ENCODE measurements at regions not wholly inside any gene's neighbourhood (a gene's known extent, or its start where the extent isn't known, plus 50 kb on each side); places are given as distances from the start of the nearest gene placed in this dataset.

- DNase-seq, result no peak
These were observed 292.3 kb upstream of the FSTL5 start for GRCh38 chr4:162456106-162456505.

- no peak for DNase-seq
These were observed 286.8 kb upstream of the FSTL5 start for GRCh38 chr4:162450531-162451035.

GRCh38 chr4:162443510-162443909, 279.7 kb upstream of the FSTL5 start:
- no peak for DNase-seq

GRCh38 chr4:162442128-162442527, 278.3 kb upstream of the FSTL5 start:
- no peak for DNase-seq

DNA sequence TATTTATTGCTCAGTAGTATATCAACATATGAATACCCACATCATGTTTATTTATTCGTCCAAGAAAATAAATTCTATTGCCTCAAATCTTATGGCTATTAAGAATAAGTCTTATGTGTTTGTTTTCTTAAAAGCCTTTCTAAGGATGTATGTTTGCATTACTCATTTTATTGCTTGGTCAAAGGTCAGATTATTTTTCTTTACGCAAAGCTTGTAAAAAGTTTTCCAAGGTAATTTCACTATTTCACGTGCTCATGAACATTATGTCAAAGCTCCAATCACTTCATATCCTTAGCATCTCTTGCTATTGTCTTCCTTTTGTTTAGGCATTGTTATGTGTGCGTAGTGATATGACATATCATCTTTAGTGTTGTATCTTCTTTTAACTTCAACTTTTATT, 258.5 kb upstream of the FSTL5 start:
- no peak for DNase-seq

GRCh38 chr4:162410854-162411253, 247.1 kb upstream of the FSTL5 start:
- DNase-seq, result no peak

DNA sequence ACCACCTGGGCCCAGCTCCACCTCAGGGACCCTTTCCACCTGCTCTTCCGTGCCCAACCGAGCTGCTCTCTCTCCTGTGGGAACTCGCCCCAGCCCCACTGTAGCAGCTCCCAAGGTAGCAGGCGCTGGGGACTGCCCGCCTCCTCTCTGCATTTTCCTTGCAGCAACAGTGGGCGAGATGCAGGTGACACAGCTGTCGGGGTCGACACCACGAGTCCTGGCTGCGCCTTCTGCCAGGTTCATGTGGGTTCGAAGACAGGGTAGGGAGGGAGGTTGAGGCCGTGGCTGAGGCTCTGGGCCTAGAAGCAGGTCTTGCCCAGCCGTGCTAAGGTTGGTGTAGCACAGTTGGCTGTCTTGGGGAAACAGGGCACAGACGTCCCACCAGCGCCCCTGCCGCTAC, 245.2 kb upstream of the FSTL5 start:
- no peak for DNase-seq

DNA sequence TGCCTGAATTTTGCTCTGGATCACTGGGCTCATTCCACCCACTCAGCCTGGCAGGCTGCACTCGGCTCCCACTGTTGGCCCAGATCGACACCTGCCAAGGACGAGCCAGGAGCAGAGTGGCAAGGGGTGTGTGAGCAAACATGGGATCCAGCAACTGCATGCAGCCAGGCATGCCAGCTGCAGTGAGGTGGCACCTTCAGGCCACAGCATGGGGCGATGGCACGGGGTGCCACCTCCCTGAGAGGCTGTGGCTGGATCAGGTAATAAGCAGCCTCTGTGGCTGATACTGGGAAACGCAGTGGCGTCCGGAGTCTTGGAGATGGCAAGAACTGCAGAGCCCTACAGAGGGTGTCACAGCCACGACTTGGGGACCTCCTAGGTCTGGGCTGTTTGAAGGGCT, 244.5 kb upstream of the FSTL5 start:
- DNase-seq, result peak; percentile 13

- DNase-seq, result no peak
These were observed 243.0 kb upstream of the FSTL5 start for GRCh38 chr4:162406637-162407365.

DNA sequence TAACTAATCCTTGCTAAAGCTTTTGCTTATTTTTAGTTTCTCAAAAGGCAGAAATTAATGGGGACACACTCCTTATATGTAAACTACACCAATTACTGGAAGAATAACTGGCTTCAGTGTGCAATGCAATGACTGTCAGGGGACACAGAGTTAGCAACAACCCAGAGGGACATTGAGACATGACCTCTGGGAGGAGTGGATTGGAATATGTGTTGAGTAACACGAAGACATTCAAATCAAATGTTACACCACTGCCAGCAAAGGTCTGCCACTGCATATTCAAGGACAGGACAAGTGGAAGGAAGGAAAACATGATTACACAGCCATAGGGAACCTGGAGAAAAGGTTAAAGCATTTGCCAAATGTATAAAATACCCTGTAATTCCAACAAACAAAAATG, 240.1 kb upstream of the FSTL5 start:
- DNase-seq, result no peak

- no peak for DNase-seq
These were observed 239.6 kb upstream of the FSTL5 start for GRCh38 chr4:162403419-162403818.

DNA sequence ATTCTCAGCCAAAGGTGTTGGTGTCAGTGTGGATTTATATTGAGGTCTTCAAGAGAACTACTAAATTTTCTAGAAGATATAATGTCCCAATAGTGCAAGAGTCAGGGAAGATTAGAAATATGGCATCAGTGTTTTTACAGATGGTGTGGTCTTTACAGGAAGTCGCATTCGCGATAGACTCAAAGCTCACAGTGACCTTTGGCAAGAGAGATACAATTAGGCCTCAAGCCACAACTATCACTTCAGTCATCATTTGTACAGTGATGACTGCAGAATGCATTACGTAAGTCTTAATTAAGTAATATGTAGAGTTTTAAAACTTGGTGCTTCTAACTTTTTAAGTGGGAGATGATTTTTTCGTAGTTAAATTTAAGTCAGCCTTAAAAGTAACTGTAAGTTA, 237.2 kb upstream of the FSTL5 start:
- no peak for DNase-seq

DNA sequence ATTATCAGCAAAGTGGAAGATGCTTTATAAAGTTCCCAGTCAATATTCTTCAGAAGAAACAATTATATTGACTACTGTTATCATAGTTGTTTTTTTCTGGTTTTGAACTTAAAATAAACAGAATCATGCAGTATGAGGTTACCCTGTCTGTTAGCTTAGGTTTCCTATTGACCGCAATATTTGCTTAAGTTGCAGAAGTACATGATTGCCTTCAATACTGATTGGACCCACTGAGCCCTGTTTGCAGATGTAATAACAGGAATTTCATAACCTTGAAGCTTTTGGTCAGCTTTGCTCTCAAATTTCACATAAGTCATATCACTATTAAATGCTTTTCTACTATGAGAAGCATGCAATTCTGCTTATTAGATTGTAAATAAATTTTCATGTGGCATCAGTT, 229.1 kb upstream of the FSTL5 start:
- DNase-seq, result peak; percentile 4

GRCh38 chr4:162366146-162366545, 202.3 kb upstream of the FSTL5 start:
- DNase-seq, result no peak

DNA sequence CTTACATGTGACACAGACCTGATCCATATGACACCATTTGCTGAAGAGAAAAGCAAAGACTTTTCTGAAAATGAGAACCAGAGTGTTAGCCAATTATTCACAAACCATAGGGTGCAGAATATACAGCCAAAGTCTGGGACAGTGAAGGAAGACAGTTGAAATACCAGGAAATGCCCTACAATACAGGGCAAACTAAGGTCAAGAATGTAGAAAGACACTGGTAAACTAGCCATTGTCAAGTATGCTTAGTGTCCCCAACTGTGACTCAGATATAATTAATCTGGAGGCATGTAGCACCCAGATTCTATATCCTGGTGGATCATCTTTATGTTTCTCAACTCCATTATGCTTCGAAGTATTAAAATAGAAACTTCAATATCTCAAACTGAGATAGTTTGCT, 200.9 kb upstream of the FSTL5 start:
- DNase-seq, result no peak

DNA sequence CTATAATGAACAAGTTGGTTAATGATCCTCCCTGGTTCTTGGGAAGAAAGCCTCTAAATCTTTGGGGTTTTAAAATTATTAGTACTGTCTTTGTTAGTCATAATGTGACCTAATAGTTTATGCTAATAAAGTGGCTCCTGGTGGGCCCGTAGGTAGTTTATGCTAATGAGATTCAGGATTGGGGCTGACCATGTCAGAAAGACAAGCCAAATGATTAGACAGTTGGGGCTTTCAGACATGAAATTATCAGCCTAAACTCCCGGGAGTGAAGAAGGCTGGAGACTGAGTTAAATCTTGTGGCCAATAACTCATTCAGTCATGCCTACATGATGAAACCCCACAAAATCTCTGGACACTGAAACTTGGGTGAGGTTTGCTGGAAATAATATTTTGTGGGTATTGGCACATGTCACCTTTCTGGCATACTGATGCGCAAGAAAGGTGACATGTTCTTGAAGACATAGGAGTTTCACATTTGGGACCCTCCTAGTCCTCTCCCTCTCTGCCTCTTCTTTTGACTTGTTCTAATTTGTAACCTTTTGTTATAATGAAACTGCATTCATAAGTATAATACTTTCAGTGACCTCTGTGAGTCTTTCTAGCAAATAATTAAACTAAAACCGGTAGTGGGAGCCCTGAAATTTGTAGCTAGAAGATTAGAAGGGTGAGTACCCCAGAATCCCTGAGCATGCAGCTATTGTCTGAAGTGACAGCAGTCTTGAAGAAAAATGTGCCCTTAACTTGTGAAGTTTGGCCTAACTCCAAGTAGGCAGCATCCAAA, 196.8 kb upstream of the FSTL5 start:
- DNase-seq, result no peak

DNA sequence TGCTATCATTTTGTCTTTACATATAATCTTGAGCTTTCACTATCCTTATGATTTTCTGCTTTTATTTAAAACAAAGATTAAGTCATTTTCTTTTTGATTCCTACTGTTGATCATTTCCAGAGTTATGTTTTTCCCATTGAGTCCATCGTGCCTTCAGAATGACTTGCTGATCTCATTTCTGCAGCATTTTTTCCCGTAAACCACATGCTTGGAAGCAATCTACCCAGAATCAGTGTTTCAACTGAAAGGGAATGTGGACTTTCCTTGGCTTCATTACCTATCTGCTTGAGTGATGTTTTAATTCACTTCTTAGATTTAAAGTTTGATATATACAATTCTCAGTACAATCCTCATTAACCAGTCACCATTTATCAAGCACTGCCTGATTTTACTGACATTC, 192.4 kb upstream of the FSTL5 start:
- no peak for DNase-seq

- no peak for DNase-seq
These were observed 188.8 kb upstream of the FSTL5 start for GRCh38 chr4:162352580-162353107.

- DNase-seq, result peak; percentile 18
These were observed 186.5 kb upstream of the FSTL5 start for GRCh38 chr4:162350331-162350730.

- DNase-seq, result no peak
These were observed 185.6 kb upstream of the FSTL5 start for GRCh38 chr4:162349395-162349794.

DNA sequence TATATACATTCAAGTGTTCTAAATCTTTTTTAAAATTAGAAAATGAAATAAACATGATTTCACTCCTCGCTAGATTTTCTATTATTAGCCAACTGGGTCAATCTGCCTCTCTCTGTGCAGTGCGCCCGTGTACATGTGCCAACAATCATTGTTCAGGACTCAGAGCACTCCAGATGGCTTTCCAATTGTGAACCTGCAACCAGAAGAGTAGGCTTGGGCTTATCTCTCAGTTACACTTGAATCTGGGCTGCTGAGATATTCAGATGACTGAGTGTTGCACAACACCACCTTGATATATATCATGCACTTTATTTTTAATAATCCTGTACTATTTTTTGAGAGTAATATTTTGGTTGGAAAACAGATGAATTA, 184.0 kb upstream of the FSTL5 start:
- no peak for DNase-seq

DNA sequence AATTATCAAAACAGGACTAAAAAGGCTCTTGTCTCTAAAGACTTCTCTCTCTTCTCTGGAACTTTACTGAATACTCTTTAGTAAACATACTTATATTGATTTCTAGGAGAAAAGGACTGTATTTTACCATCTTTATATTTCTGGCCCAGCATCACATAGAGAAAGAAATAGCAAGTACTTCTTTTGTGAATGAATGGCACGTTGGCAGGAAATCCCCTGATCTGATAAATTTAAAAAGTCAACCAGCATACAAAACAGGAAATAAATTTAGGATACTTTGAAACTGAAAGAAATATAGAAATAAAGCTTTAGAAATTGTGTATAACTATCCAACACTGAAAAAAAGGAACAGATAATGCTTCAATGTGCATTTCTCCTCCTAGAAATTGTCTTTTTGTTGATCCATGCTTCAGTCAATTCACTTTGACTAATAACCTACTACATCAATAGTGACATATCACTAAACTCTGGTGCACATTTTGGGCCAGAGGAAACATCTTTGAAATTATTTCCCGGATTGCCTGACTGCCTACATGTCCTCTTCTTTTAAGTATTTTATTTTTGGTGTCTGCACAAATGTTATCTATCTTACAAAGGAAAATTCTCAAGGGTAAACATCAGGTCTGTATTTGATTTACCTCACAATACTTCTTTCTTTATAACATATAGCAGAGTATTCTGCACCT, 183.5 kb upstream of the FSTL5 start:
- DNase-seq, result no peak

GRCh38 chr4:162343967-162344366, 180.2 kb upstream of the FSTL5 start:
- no peak for DNase-seq

- DNase-seq, result no peak
These were observed 177.7 kb upstream of the FSTL5 start for GRCh38 chr4:162341533-162341932.
